ENCODE measurements at regions not wholly inside any gene's neighbourhood (a gene's known extent, or its start where the extent isn't known, plus 50 kb on each side); places are given as distances from the start of the nearest gene placed in this dataset.

DNA sequence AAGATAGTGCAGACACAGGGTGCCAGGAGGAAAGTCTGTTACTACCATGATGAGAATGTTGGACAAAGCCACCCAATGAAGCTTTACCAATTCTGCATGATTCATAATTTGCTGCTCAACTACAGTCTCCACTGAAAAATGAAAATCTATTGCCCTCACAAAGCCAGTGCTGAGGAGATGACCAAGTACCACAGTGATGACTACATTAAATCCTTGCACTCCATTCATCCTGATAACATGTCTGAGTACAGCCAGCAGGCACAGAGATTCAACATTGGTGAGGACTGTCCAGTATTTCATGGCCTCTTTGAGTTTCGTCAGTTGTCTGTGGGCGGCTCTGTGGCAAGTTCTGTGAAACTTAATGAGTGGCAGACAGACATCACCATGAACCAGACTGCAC, 144.0 kb downstream of the PLCE1 start:
- DNase-seq (ENCODE audit: low spot score) = no peak
- CTCF ChIA-PET = interaction anchor here (0.6 kb wide), 1 partner anchor 95 kb away, joined by 3 read pairs; no protein-coding TSS in a partner anchor
- POLR2A ChIA-PET (ENCODE audit: low non-redundant PET) = no interaction called here
- TF ChIP-seq, protein P1, sequence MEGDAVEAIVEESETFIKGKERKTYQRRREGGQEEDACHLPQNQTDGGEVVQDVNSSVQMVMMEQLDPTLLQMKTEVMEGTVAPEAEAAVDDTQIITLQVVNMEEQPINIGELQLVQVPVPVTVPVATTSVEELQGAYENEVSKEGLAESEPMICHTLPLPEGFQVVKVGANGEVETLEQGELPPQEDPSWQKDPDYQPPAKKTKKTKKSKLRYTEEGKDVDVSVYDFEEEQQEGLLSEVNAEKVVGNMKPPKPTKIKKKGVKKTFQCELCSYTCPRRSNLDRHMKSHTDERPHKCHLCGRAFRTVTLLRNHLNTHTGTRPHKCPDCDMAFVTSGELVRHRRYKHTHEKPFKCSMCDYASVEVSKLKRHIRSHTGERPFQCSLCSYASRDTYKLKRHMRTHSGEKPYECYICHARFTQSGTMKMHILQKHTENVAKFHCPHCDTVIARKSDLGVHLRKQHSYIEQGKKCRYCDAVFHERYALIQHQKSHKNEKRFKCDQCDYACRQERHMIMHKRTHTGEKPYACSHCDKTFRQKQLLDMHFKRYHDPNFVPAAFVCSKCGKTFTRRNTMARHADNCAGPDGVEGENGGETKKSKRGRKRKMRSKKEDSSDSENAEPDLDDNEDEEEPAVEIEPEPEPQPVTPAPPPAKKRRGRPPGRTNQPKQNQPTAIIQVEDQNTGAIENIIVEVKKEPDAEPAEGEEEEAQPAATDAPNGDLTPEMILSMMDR (conservative IDR thresholded peaks at IDR 0.05; ENCODE audit: low read depth) = no peak
- H3K27ac ChIP-seq = no peak overlapping the region

DNA sequence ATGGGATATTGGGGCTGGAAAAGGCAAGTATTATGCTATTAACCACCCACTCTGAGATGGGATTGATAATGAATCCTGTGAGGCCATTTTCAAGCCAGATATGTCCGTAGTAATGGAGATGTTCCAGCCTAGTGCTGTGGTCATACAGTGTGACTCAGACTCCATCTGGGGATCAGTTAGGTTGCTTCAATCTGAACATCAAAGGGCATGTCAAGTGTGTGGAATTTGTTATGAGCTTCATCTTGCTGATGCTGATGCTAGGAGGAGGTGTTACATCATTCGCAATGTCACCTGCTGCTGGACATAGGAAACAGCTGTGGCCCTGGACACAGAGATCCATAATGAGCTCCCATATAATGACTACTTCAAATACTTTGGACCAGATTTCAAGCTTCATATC, 144.7 kb downstream of the PLCE1 start:
- ChIA-PET POLR2A (ENCODE audit: low non-redundant PET) (no interaction called here), CTCF (no interaction called here)
- no peak for DNase-seq (ENCODE audit: low spot score)
- TF ChIP-seq, protein P1 (conservative IDR thresholded peaks at IDR 0.05; ENCODE audit: low read depth) = no peak
- H3K27ac ChIP-seq = no peak overlapping the region

DNA sequence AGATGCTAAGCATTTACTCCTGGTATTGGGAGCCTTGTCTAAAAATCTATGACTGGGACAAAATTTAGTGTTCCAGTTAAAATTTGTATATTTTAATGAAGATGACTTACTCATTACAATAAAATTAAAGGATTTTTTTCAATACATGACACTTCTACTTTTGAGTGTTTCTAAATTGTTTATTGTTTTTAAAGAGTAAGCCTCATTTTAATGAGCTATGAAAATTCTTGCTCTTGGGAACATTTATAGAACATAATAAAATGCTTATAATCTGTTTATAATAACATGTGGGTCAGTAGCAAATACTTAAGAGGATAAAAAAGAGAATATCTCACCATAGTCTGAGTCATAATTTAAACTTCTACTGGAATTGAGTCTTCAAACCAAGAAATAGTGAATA, 149.5 kb downstream of the PLCE1 start:
- ChIA-PET CTCF (no interaction called here), POLR2A (ENCODE audit: low non-redundant PET) (no interaction called here)
- TF ChIP-seq, protein P1 (conservative IDR thresholded peaks at IDR 0.05; ENCODE audit: low read depth) = no peak
- no peak overlapping the region for H3K27ac ChIP-seq
- no peak for DNase-seq (ENCODE audit: low spot score)

DNA sequence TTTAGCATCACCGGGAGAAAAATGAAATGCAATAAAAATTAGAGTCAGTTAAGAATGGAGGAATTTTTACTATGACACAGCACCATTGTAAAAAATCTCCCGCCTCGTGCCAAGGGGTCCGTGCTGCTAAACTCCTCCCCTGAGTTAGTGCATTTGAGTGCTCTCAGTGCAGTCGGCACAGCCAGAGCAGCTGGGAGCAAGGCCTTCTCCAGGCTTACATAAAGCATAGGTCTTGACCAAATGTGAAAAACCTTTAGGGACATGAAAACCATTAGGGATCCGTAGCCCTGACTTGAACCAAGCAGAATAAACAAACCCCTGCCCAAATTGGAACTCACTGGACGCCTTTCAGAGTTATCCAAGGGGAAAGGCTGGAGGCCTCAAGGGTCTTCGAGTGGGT, 152.6 kb downstream of the PLCE1 start:
- no peak overlapping the region for H3K27ac ChIP-seq
- TF ChIP-seq, protein P1 (conservative IDR thresholded peaks at IDR 0.05; ENCODE audit: low read depth) = no peak
- CTCF ChIA-PET = no interaction called here
- no peak for DNase-seq (ENCODE audit: low spot score)
- POLR2A ChIA-PET (ENCODE audit: low non-redundant PET) = no interaction called here

DNA sequence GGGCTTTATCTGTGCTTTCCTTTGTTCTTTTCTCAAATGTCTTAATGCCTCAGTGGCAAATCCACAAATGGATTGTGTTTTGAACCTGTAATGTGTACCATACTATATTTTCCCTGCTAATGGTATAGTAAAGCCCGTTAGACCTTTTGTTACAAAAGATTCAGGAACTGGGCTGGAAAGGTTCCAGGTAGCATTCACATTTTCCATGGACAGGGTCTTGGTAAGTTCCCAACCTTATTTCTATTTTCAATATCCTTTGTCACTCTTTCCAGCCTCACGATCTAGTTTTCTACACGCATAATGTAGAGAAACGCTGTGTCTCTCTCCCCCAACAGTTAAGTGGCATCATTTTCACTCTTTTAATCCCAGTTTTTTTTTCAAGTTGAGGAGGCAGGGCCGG, 153.0 kb downstream of the PLCE1 start:
- no peak overlapping the region for H3K27ac ChIP-seq
- TF ChIP-seq, protein P1 (conservative IDR thresholded peaks at IDR 0.05; ENCODE audit: low read depth) = no peak
- POLR2A ChIA-PET (ENCODE audit: low non-redundant PET) = no interaction called here
- CTCF ChIA-PET = no interaction called here
- DNase-seq (ENCODE audit: low spot score) = no peak

DNA sequence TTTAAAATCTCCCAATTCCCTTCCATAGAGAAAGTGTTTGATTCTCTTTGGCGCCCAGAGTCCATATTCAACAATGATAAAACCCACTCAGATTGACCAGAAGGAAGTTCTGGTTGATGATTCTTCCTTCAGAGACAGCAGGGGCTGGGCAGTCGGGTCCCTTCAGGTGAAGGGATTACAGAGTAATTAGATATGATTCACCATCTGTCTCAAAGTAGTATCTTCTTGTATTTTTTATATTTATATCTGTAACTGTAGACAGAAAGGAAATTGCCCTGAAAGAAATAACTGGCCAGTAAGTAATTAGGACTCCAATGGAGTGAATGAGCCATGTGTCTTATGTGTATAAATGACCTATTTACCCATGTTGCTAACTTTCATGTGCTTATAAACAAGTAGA, 156.0 kb downstream of the PLCE1 start:
- POLR2A ChIA-PET (ENCODE audit: low non-redundant PET) = no interaction called here
- CTCF ChIA-PET = no interaction called here
- no peak for DNase-seq (ENCODE audit: low spot score)
- no peak overlapping the region for H3K27ac ChIP-seq
- TF ChIP-seq, protein P1 (conservative IDR thresholded peaks at IDR 0.05; ENCODE audit: low read depth) = no peak

Data from RWPE1 (cell line).